HG03354 (cell line): ENCODE measurements at regions not wholly inside any gene's neighbourhood (a gene's known extent, or its start where the extent isn't known, plus 50 kb on each side); places are given as distances from the start of the nearest gene placed in this dataset.

Source experiments
- ATAC-seq: cut with Tn5 transposase; IDR thresholded peaks from one replicate; pipeline ENCODE4 v1.9.1; 2021; ENCODE audit warnings: mild to moderate bottlenecking; ENCODE audit not compliant: unreplicated experiment, poor library complexity, severe bottlenecking

- no peak for ATAC-seq
Observed at GRCh38 chr15:62823561-62823960, 219.0 kb upstream of the TPM1 start.

- no peak for ATAC-seq
Observed at GRCh38 chr15:62824111-62825015, 218.2 kb upstream of the TPM1 start.

- ATAC-seq: no peak
Observed at GRCh38 chr15:62825191-62825590, 217.4 kb upstream of the TPM1 start.

GRCh38 chr15:62826561-62826960, 216.0 kb upstream of the TPM1 start:
- ATAC-seq: no peak

- no peak for ATAC-seq
Observed at GRCh38 chr15:62828364-62828763, 214.2 kb upstream of the TPM1 start.

GRCh38 chr15:62832231-62832630, 210.3 kb upstream of the TPM1 start:
- no peak for ATAC-seq

- no peak for ATAC-seq
Observed at GRCh38 chr15:62833646-62834045, 208.9 kb upstream of the TPM1 start.

DNA sequence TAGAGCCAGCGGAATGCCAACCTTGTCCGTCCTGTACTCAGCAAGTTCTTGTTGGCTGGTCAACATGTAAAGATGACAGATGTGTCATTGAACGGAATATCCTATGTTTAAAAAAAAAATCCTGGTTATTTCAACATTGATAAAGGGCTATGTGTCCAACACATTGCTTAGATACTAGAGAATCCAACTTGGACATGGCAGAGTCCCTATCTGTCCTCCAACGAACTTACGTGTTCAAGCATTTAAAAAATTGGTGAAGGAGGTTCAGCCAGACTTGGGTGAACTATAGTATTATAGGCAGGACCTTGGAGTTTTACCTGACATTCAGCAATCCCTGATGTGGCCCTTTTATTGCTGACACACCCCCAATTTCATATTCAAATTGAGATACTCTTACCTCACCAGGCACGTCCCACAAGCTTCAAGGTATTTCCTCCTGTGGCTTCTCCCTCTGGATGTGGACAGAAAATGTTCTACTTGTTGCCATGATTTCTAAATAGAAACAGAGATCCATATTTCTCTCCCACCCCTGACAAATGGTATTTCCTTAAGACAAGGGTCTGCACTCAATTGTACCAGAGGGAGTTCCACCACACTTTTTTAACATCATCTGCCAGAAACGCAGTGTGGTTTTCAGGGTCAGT, 207.7 kb upstream of the TPM1 start:
- ATAC-seq: no peak

- ATAC-seq: no peak
Observed at GRCh38 chr15:62835351-62835750, 207.2 kb upstream of the TPM1 start.

DNA sequence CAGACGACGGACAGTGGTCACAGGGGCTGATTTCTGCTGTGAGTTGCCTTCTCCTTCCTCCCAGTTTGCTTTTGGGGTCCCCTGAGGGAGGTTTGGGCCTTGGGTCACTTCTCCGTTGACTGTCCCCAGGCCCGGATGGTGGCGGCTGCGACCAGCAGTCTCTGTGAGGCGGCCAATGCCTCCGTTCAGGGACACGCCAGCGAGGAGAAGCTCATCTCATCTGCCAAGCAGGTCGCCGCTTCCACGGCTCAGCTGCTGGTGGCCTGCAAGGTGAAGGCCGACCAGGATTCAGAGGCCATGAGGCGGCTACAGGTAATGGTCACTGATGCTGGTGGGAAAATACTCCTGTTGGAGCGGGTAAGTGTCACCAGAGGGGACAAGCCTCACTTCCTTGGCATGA, 206.8 kb upstream of the TPM1 start:
- ATAC-seq: no peak

- ATAC-seq: no peak
Observed at GRCh38 chr15:62840526-62841268, 201.8 kb upstream of the TPM1 start.

DNA sequence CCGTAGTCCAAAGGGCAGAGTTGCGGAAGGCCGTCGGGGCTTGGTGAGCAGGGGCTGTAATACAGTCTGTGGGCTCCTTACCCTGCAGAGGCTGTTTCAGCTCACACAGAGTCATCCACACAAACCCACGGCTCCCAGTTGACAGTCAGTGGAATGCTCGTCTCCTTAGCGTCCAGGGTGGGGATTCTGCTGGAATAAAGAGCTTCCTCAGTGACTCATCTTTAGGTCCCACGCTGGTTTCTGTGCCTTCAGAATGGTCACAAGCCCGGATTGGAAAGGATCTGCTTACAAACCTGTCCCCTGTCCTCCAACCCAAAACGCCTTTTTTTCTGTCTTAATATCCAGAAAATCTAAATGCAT, 201.3 kb upstream of the TPM1 start:
- ATAC-seq: no peak

DNA sequence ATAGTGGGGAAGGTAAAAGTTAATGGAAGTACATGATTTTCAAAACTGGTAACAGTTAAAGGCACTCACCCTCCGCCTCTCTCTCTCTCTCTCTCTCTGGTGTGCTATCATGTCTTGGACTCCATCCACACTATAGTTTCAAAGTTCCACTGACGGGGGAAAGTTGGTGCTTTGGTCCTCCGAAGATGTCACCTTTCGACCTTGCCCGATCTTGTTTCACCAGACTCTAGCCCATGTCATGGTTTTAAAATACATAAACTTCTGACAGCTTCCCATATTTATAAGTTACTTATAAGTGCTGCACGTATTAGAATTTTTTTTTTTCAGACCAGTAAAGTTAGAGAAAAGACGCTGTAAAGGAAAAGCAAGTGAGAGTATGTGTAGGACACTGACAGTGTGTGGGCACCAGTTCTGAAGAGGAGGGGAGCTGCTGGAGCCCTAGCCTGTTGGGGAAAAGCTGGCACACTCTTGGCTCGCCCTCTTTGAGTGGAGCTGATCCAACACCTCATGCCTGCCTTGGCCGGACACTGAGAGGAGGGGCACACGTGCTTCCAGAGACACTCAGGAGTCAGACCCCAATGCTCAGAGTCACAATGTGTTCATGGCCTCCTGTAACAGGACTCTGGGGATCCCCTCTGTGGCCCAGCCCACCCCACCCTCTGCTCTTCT, 200.5 kb upstream of the TPM1 start:
- ATAC-seq: no peak

DNA sequence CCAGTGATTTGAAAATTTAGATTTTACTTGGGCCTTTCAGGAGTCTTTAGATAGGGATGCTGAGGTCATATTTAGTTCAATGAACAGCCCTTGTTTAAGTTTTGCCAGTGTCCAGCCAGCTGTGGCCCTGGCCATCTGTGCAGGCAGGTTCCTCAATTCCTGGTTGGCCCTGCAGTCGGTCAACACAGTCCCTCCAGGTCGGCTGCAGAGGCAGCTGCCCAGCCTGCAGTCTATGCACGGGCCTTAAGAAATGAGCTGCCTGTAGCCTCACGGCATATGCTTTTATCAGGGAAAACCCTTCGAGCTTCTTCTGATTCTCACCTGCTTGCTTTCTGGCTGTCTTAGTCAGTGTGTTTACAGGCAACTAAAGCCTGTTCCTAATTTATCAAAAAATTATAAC, 199.2 kb upstream of the TPM1 start:
- no peak for ATAC-seq

DNA sequence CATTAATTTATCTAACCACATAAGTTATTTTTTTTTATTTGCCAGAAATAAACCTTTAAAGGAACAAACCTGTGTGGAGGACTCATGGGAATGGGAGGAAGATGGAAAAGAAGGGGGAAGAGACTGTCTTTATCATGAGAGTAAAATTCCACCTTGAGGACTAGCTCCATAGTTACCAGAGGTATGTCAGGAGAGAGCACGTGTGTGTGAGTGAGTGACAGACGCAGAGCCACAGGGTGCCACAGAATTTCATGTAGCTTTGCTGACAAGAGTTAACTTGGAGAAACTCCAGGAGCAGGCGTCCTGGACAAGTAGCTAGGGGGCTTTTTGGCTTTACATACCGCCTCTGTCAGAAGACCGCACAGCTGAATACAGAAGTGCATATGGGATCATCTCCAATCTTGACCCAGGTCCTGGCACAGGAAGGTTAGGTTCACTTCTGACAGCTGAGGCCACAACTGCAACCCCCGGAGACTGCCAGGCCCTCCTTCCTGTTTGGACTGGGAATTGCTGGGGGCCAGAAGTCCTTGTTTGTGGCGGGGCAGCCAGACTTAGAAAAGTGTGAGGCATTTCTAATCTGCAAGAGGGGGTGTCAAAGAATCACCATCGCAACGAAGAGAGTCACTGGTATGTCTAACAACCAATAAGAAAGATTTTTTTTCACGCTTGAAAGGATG, 197.8 kb upstream of the TPM1 start:
- no peak for ATAC-seq

- ATAC-seq: no peak
Observed at GRCh38 chr15:62845241-62846126, 197.1 kb upstream of the TPM1 start.

GRCh38 chr15:62846131-62846804, 196.3 kb upstream of the TPM1 start:
- ATAC-seq: no peak

- no peak for ATAC-seq
Observed at GRCh38 chr15:62846805-62847495, 195.6 kb upstream of the TPM1 start.
